ENCODE measurements at regions not wholly inside any gene's neighbourhood (a gene's known extent, or its start where the extent isn't known, plus 50 kb on each side); places are given as distances from the start of the nearest gene placed in this dataset.
"Not testable (repeated sequence)": the region's sequence is repeated elsewhere in the genome, so short reads cannot be mapped to it uniquely, and the experiment has no call there.

DNA sequence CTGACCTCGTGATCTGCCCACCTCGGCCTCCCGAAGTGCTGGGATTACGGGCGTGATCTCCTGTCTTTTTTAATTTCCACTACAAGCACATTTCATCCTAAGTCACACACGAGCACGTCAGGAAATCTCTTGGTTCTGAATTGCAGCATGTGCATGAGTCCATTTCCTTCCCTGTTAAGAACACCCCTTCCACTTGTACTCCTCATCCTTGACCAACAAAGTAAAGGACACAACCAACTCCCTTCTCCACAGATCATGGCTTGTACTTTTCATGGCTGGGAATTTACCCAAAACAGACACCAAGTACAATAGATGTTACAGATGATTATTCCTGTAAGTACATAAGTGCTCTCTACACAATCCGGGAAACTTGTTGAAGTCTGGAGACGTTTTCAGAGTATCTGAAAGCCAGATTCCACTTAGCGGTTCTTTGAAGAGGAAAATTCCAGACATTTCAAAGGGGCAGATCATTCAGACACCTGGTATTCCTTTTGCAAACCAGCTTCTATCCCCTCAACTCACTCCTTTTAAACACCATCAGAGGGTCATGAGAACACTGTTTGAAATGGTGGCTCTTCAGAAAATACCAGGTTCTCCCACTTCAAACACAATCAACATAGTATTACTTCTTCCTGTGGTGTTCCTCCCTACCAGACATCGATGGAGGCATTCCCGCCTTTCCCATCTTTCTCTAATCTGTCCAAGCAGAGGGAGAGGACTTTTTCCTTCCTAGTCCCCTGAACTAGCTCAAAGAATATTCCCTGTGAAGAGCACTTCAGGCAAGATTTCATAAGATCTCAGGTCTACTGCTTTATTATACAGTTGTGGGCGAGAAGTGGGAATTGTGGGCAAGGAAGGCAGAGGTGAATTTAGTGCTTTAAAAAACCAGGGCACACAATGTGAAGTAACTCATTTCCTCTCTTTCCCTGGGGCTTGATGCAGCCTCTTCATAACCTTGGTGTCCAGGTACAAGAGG lies 80.1 kb upstream of the TSC22D2 start:
- no peak for DNase-seq

DNA sequence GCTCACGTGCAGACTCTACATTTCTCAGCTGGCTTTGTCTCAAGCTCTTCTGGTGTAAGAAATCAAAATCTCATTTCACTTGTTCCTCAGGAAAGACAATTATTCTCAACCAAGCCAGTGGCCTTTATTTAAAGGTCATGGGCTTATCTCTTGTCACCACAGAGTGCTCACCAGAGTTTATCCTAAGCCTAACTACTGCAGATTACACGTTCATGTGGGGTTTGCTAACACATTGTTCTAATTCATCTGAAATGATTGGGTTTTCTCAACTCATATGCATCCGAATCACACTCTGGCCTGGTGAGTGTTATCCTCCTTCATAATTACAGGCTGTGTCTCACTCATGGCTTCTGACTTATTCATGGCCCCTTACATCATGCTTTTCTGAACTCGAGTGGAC lies 83.3 kb upstream of the TSC22D2 start:
- no peak for DNase-seq

DNA sequence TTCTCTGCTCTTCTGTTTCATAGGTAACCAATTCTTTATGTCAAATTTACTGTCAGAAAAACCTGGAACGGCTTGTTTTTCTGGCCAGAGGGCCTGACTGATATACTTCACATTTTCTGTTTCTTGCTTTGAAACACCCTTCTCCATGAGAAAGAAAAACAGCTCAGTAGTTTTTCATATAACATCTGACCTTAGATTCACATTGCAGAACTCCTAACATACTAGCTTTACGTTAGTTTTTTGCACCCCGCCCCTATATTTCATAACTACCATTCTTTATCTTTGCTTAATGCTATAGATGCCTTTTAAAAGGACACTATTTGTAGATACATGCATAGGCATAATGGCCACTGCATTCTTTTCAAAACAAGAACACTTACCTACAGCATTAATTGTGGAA lies 83.9 kb upstream of the TSC22D2 start:
- no peak for DNase-seq

DNA sequence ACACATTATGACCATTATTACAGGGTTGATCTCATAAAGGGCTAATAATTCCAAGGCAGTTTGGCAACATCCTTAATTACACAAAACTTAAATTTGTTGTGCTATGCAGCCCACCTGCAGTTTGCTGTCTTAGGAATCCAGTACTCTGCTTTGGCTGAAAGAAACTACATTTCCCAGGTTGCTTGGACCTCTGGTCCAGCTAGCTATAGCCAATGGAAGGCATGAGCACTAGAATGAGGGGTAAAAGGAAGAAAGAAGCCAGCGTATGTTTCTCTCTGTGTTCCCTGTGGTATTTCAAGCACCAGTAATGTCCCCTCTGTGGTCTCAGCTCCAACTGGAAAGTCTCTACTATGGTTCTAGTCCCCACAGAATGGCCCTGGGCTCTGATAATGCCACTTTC lies 84.3 kb upstream of the TSC22D2 start:
- DNase-seq, result no peak

DNA sequence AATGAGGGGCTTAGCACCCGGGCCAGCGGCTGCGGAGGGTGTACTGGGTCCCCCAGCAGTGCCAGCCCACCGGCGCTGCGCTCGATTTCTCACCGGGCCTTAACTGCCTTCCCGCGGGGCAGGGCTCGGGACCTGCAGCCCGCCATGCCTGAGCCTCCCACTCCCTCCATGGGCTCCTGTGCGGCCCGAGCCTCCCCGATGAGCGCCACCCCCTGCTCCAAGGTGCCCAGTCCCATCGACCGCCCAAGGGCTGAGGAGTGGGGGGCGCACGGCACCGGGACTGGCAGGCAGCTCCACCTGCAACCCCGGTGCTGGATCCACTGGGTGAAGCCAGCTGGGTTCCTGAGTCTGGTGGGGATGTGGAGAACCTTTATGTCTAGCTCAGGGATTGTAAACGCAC lies 85.0 kb upstream of the TSC22D2 start:
- not testable (repeated sequence) for DNase-seq

DNA sequence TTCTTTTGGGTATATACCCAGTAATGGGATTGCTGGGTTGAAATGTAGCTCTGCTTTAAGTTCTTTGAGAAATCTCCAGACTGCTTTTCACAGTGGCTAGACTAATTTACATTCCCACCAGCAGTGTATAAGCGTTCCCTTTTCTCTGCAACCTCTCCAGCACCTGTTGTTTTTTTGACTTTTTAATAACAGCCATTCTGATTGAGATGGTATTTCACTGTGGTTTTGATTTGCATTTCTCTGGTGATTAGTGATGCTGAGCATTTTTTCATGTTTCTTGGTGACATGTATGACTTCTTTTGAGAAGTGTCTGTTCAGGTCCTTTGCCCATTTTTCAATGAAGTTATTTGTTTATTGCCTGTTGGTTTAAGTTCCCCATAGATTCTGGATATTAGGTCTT lies 87.1 kb upstream of the TSC22D2 start:
- not testable (repeated sequence) for DNase-seq

DNA sequence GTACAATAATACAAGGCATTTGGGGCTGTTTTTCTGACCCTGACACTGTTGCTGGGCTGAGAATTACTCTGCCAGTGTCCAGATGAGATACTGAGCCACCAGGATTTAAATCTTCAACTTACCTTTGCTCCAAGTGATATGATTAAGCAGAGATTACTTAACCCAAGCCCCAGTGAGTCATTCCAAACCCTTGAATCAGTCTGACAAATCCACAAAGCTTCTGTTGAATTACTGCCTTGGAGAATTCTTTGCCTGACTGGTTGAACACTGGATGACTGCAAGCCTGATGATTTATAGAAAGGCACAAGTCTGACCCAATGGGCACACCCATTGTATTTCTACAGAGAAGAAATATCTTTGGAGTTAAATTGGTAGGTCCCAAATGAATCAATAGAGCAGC lies 88.2 kb upstream of the TSC22D2 start:
- no peak for DNase-seq

DNA sequence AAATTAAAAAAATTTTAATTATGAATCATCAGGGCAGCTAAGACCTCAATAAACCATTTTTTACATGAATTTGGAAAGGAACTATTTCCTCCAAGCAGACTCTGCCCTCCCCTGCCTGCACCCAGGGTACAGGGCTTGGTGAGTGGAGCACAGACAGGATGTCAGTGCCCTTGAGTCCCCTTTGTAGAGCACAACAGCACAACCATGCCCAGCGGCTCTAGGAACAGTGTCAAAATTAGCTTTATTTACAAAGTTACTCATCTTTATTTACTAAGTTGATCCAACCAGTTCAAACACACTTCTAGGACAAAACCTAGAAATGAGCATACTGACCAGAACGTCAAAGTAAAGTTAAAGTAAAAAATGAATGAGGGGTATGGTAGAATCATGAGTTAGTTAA lies 90.6 kb upstream of the TSC22D2 start:
- no peak for DNase-seq

DNA sequence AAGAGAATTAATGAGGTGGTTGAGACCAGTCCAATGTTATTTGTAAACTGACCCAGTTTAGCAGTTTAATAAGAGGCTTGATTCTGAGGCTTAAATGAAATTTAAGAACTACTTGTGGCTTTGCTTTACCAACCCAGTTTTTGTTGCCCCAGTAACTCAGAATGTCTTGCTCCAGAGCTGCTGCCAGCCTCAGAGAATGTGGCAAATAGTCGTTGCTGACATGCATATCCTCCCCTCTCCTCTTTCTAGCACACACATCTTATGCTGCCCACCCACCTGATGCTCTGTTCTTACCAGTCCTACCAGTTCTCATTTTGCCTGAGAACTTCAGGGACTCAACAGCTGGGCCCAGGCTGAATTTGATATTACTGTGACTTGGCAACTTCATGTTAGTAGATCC lies 92.4 kb upstream of the TSC22D2 start:
- no peak for DNase-seq

DNA sequence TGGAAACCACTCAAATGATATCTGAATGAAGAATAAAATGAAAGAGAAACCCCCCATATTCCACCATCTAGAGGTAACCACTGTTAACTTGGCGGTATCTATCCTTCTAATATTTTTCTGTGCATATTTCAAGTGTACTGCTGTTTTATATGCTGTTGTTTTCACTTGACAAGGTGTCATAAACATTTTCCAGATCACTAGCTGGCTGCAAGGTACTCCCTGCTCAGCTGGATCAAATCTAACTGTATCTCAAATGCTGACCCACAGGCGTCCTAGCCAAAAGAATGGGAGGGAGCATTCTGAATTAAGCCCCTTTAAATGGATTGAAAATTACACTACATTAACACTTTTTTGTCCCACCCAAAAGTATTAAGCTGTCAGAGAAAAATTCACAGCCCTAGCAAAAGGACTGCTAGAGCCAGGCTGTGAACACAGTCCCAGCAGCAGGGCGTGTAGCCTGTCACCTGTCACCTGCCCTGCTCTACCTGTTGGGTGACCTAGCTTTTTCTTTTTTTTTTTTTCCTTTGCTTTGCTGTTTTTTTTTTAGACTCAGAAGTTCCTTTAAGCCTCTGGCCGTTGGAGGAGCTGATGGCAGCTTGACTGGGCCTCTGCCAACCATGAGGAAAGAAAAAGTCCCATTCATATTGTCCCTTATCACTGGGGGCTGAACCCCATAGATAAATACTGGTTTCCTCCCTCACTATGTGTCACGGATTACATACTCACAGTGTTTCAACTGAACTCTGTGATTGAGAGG lies 93.7 kb upstream of the TSC22D2 start:
- DNase-seq, result no peak

DNA sequence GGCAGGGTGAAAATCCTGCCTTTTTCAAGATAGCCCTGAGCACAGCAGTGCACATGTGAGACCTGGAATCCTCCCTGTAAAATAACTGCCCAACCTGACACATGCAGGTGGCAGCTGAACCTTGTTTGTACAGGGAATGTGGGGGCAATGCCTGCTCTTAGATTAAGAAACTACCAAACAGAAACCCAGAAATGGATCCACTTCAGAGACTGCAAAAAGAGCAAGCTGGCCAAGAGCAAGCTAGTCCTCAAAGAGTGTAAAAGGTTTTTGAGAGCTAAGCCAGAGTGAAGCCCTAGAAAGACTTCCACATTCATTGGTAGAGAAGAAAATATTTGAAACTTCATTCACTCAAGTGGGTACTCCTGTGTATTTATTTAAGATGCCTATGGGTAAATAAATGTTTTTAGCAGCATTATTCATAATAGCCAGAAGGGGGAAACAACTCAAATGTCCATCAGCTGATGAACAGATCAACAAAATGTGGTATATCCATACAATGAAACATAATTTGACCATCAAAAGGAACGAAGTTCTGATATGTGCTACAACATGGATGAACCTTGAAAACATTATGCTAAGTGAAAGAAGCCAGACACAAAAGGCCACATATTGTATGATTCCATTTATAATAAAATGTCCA lies 96.0 kb upstream of the TSC22D2 start:
- no peak for DNase-seq

DNA sequence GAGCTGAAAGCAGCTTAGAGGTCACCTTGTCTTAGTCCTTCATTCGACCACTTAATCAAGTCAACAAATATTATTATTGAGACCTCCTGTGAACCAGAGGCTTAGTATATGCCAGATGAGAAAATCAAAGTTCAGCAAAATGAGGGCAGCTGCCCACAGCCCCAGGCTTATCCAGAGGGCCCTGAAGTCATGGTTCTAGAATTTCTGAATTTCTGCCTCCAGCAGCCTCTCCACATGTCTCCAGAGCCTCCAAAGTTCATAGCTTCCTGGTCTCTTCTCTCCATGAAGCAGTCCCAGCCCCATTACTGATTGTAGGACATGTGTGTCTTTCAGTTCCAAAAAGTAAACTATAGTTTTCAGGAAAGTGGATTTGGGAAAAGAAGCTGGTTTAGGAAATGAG lies 96.9 kb upstream of the TSC22D2 start:
- no peak for DNase-seq

DNA sequence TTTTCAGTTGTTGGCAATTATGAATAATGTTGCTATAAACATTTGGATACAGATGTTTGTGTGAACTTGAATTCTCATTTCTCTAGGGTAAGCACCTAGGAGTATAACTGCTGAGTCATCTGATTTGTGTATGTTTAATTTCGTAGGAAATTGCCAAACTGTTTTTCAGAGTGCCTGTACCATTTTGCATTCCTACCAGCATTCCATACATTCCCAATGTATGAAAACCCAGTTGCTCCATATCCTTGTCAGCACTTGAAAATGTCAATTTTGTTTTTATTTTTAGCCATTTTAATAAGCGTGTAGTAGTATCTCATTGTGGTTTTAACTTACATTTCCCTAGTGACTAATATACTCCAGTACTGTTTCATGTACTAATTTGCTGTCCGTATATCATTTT lies 98.5 kb upstream of the TSC22D2 start:
- no peak for DNase-seq

DNA sequence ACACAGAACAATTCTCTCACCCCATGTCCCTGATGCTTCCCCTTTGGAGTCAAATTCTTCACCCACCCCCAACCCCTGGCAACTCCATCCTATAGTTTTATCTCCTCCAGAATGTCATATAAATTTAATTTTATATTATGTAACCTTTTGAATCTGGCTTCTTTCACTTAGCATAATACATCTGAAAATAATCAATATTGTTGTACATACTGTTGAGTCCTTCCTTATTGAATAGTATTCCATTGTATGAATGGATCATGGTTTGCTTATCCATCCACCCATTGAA lies 98.9 kb upstream of the TSC22D2 start:
- DNase-seq, result no peak

DNA sequence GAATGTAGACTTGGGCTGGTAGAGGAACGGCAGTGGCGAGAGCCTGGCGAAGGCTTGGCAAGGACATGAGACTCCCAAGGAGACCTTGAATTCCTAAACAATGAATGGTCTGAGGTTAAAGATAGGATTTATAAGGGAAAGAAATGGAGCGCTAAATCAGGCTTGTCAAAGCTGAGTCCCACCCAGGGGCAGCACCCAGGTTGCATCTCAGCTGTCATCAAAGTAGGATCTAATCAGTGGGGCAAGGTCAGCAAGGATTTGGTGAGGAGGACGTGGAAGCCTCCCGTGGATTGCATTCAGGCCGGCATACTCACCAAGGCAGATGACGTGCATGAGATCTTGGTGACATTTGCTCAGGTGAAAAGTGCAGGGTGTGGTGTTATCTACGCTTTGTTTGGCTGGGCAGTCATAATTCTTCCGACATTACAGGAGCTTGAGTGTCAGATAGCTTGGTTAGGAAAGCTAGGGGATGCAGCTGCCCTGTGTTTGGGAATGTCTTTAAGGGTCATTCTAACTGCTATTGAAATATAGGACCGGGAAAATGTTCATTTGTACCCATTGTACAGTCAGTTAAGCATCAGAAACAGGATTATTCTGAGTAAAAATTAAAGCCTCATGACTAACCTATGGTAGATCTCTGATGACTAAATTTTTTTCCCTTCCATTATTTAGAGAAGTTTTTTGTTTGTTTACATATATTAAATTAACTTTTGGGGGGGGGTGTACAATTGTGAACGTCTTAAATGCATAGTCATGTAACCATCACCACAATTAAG lies 99.4 kb upstream of the TSC22D2 start:
- no peak for DNase-seq

DNA sequence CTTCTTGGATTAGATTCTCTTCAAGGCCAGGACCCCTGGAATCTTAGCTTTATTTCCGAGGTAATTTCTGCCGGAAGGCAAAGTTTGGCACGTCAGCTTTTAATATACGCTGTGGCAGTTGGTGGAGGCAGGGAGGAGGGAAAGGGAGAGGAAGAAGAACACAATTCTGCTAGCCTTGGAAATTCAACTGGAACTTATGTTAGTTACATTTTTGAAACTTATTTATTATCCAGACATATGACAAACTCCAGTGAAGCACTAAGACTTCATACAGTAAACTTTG lies 100.1 kb upstream of the TSC22D2 start:
- no peak for DNase-seq

DNA sequence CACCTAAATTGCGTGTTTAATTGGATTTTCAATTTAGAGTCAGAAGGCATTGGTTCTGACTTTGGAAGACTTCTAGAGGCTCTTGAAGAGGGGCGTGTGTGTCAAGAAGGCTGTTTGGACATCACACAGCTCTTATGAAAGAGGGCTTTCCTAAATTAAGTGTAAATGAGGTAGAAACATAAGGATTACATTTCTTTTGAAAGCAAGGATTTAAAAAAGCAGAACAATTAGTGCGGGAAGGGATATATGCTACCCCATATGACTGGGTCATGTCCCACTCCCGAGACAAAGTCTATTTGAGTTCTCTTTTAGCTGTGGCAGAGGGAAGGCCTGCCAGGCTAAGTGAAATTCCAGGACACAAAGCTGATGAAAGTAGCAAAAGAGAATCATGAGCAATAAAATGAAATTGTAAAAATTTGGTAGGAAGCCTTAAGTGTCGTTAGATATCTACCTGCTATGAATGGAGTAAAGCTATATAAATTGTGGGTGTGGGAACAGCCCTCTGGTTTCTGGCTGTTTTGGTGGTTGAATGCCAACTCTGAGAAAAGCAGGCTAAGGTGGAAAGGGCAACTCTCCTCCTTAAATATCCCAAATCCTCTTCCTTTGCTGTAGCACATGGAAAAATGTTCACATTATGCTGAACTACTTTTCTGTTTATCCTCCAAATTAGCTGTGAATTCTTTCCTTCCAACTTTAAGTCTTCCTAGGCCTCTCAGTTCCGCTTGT lies 100.6 kb upstream of the TSC22D2 start:
- no peak for DNase-seq

DNA sequence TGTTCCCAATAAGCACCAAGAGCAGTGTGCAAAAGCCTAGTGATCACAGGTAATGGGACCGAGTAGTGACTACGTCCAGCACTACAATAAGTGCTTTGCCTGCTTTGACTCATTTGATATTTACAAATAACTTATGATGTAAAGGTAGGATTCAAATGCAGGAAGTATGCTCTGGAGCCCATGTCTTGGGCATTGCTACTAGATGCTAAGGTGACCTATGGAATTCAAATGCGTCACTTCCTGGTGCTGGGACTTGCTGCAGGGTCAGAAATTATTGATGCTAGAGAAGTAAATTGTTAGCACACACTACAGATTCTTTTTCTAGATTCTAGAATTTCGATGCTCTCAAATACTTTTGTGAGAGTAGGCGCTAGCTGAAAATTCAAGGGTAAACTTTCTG lies 101.2 kb upstream of the TSC22D2 start:
- no peak for DNase-seq

DNA sequence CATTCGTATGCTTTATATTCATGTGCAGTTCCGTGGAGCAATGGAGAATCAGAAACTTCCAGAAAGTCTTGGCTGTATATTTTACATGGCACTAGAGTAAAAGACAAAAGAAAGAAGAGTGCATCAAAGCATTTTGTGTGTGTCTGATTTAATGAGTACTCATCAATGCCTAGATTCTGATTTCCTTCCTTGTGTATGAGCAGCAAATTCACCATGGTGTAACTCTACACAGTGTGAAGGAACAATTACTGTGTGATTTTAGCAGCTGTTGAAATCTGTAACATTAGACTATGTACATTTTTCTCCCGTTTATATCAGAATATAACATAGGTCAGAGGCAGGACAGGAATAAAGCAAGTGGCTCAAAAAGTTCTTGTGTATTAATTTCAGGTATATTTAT lies 102.0 kb upstream of the TSC22D2 start:
- DNase-seq, result no peak

DNA sequence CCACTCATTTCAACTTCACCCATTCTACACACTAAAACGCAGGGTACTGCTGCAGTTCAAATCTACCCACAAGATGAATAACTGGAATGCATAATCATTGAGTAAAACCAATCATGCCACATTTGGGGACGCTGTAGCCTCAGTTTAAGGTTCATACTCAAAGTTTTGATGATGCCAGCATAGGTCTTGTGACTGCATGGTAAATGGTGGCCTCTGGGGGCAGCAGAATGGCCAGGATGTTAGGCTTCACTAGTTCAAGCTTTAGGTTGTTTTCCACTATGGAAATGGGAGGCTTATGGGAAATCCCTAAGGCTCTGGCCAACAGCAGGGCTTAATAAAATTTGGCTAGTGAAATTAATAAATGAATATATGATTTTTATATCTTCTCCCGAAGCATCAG lies 104.3 kb upstream of the TSC22D2 start:
- DNase-seq, result no peak

DNA sequence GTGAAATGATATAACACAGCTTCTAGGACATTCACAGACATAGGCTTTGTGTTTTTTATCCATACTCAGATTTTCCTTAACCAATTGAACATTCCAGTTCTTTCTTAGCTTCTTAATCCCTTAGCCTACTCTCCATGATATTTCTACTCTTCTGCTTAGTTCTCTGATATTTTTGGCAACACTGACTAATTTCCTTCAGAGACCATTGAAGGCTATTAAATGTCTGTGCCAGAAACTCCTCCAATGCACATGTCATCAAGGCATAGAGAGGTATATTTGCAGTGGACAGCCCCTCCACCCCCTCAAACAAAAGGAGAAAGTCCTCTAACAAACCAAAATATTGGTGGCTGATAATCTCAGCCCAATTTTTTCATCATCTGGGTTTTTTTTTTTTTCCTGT lies 105.9 kb upstream of the TSC22D2 start:
- DNase-seq, result no peak

DNA sequence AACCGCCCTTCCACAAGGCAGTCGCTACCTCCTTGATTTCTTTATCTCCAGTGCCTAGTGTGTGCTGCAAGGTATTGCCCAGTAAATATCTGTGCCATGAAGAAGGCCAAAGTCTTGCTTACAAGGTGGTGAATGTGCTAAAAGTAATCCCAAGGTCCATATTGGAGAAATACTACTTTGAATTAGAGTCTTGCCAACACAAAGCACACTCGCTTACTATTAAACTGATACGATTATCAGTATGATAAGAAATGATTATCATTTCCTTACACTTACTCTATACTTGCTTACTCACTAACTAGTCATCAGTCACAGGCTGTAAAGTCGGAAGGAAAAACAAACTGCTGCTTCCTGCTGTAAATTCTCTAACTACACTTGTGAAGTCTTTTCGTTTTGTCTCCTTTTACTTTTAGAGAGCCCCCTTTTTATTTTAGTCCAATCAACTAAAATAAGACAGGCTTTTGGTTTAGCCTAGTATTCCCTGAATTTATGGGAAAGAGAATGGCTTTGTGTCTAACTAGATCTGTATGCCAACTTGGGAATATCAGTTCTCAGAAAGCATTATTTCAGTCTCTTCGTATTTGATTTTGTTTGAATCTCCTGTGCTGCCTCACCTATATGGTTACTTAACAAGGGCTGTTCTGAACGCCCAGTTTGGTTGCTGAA lies 107.1 kb upstream of the TSC22D2 start:
- DNase-seq, result no peak
